Ovary (tissue), 7 donors: ENCODE measurements at regions not wholly inside any gene's neighbourhood (a gene's known extent, or its start where the extent isn't known, plus 50 kb on each side); places are given as distances from the start of the nearest gene placed in this dataset.
"Not testable (repeated sequence)": the region's sequence is repeated elsewhere in the genome, so short reads cannot be mapped to it uniquely, and the experiment has no call there.

ENCODE experiments used
- DNase-seq, 5 donors: peaks; one replicate each; pipeline ENCODE4 v3.0.0-alpha.2; 2019 to 2020
- H3K27ac ChIP-seq, 2 donors: fragments of 200-600 bp; one replicate each; pipeline versions ENCODE4 v1.5.1 to v1.8.0; 2019 to 2022
- H3K27me3 ChIP-seq: fragments of 200-600 bp; one replicate; pipeline ENCODE4 v1.8.0; 2022
- H3K36me3 ChIP-seq: fragments of 200-600 bp; sonication (generic); one replicate; pipeline ENCODE4 v1.5.1; 2019
- H3K4me1 ChIP-seq: one replicate; pipeline ENCODE4 v1.8.1; 2013; ENCODE audit warnings: mild to moderate bottlenecking, moderate library complexity; ENCODE audit not compliant: insufficient read depth
- H3K4me3 ChIP-seq: fragments of 200-600 bp; sonication (generic); one replicate; pipeline ENCODE4 v1.5.1; 2017
- H3K9me3 ChIP-seq, 2 donors: fragments of 200-600 bp in 1 of 2; sonication (generic) in 1 of 2; one replicate each; pipeline versions ENCODE4 v1.5.1 to v1.8.1; 2013 to 2019; ENCODE audit warnings: mild to moderate bottlenecking in 1 of 2, moderate library complexity in 1 of 2
- CTCF ChIP-seq, 3 donors: fragments of 450-650 bp in 2 of 3; fragments of 200-600 bp in 1 of 3; IDR thresholded peaks; one replicate each; pipeline versions ENCODE4 v1.5.1 to v1.8.0; 2016 to 2022; ENCODE audit warnings: antibody characterized with exemption in 3 of 3, mild to moderate bottlenecking in 1 of 3
- EP300 ChIP-seq: sonication (generic); formaldehyde crosslinking; IDR thresholded peaks from one replicate; pipeline ENCODE4 v1.6.1; 2017; ENCODE audit warnings: antibody characterized with exemption
- POLR2A ChIP-seq: fragments of 450-650 bp; IDR thresholded peaks from one replicate; pipeline ENCODE4 v1.6.1; 2017; ENCODE audit warnings: antibody characterized with exemption, mild to moderate bottlenecking, moderate library complexity
- WGBS, 3 donors: extraction: QIAGEN DNeasy Blood & Tissue Kit in 1 of 3; methylation state at CpG; one replicate each; pipeline versions ENCODE4 v1.1.5 to v1.1.7; 2013 to 2017; 5-methylcytosine and 5-hydroxymethylcytosine counted together
- intact Hi-C, 4 donors: fragments of 100-400 bp; cut with DNase I; formaldehyde crosslinking; loops; one replicate each; pipeline versions ENCODE4 v1.11.0 to v1.15.1; 2022 to 2023
- donor health status: DM: no; HTN: no; CAD: no; lungs with moderate emphysema.
- donor health status: DM: no; HTN: no; CAD: no.
- donor health status: Bipolar disorder and iron deficiency.
- donor health status: DM: no; HTN: no; CAD: no.
- donor health status: DM: yes; HTN: yes; CAD: no.

GRCh38 chrX:40373025-40373424, 207.7 kb upstream of the ATP6AP2 start:
- Histone ChIP-seq H3K4me3 (no peak overlapping the region), H3K9me3 (no peaks in the 10 kb centered on the region), H3K27me3 (no peaks in the 10 kb centered on the region), H3K27ac (no peak overlapping the region), H3K4me1 (no peaks in the 10 kb centered on the region), H3K36me3 (no peaks in the 10 kb centered on the region)
- DNase-seq = no peak
- WGBS, 3 donors = 83 to 91% (median 86%) methylated on average over 4 of the region's 4 CpGs
- TF ChIP-seq EP300 (no peak), POLR2A (no peak), CTCF (IDR thresholded peaks at IDR 0.05) (no peak)
- intact Hi-C loops = no loop called here

GRCh38 chrX:40371376-40371775, 209.4 kb upstream of the ATP6AP2 start:
- Histone ChIP-seq H3K4me1 (no peaks in the 10 kb centered on the region), H3K4me3 (no peak overlapping the region), H3K36me3 (no peaks in the 10 kb centered on the region), H3K27me3 (no peaks in the 10 kb centered on the region), H3K9me3 (no peaks in the 10 kb centered on the region), H3K27ac (no peak overlapping the region)
- WGBS, 3 donors = 71 to 77% (median 74%) methylated on average over 6 of the region's 6 CpGs
- intact Hi-C loops = no loop called here
- TF ChIP-seq EP300 (no peak), CTCF (IDR thresholded peaks at IDR 0.05) (no peak), POLR2A (no peak)
- DNase-seq = no peak

- TF ChIP-seq CTCF (IDR thresholded peaks at IDR 0.05) (no peak), POLR2A (no peak), EP300 (no peak)
- H3K4me3 ChIP-seq = no peak overlapping the region
- WGBS, 3 donors = 64 to 72% (median 65%) methylated on average over 6 of the region's 6 CpGs
- no peaks in the 10 kb centered on the region for H3K4me1 ChIP-seq
- DNase-seq = no peak
- intact Hi-C loops = loop anchor here in 1 of 4 donors (10.0 kb wide), 1 partner anchor 64 kb away; no protein-coding TSS in a partner anchor
- H3K27me3 ChIP-seq = no peaks in the 10 kb centered on the region
- H3K27ac ChIP-seq = no peak overlapping the region
- no peaks in the 10 kb centered on the region for H3K36me3 ChIP-seq
- no peaks in the 10 kb centered on the region for H3K9me3 ChIP-seq
Observed at GRCh38 chrX:40368611-40369061, 212.1 kb upstream of the ATP6AP2 start.

GRCh38 chrX:40366661-40367060, 214.1 kb upstream of the ATP6AP2 start:
- H3K27ac ChIP-seq = no peak overlapping the region
- no peaks in the 10 kb centered on the region for H3K4me1 ChIP-seq
- intact Hi-C loops = loop anchor here in 1 of 4 donors (10.0 kb wide), 1 partner anchor 62 kb away; no protein-coding TSS in a partner anchor
- 79 to 84% (median 83%) methylated on average over 3 of the region's 3 CpGs for WGBS, 3 donors
- H3K27me3 ChIP-seq = no peaks in the 10 kb centered on the region
- no peak for DNase-seq
- H3K4me3 ChIP-seq = no peak overlapping the region
- H3K36me3 ChIP-seq = no peaks in the 10 kb centered on the region
- TF ChIP-seq POLR2A = no peak
- no peak for TF ChIP-seq EP300
- no peak for TF ChIP-seq CTCF (IDR thresholded peaks at IDR 0.05)
- no peaks in the 10 kb centered on the region for H3K9me3 ChIP-seq

- intact Hi-C loops = loop anchor here in 1 of 4 donors (10.0 kb wide), 1 partner anchor 57 kb away; no protein-coding TSS in a partner anchor
- not testable (repeated sequence) for H3K4me3 ChIP-seq, H3K9me3 ChIP-seq, H3K4me1 ChIP-seq, H3K27me3 ChIP-seq, H3K27ac ChIP-seq, DNase-seq, H3K36me3 ChIP-seq
- 88 to 93% (median 91%) methylated on average over 14 of the region's 14 CpGs for WGBS, 3 donors
Observed at GRCh38 chrX:40362291-40362690, 218.5 kb upstream of the ATP6AP2 start.
